ENCODE measurements at regions not wholly inside any gene's neighbourhood (a gene's known extent, or its start where the extent isn't known, plus 50 kb on each side); places are given as distances from the start of the nearest gene placed in this dataset.

DNA sequence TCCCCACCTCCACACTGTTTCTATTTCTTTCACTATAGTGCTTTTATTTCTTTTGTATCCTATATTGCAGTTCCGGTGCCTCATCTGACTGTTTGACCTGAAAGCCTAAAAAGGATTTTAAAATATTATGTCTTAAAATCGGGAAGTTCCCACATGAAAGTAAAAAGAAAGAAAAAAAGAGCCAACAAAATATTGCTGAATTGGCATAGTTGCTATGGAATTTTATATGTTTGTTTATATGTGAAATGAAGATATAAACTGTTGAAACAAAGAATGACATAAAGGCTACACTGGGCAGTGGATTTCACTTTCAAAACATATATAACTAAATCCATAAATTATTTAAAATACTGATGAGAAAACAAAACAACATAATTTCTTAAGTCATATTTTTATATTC is 1383.7 kb downstream of the C4orf33 start:
- DNase-seq = no peak
- Histone ChIP-seq H3K4me1 (ENCODE audit: insufficient read depth, low read length) (no peaks in the 10 kb centered on the region), H3K27me3 (ENCODE audit: insufficient read depth, low read length, poor library complexity, severe bottlenecking) (no peaks in the 10 kb centered on the region), H3K36me3 (ENCODE audit: insufficient read depth, low read length) (no peaks in the 10 kb centered on the region), H3K9me3 (ENCODE audit: low read length) (no peaks in the 10 kb centered on the region), H3K27ac (ENCODE audit: low read depth, low read length) (no peak overlapping the region), H3K4me3 (ENCODE audit: low read length) (no peak overlapping the region)
- no peaks in the 10 kb centered on the region for H3K27me3 Mint-ChIP-seq
- no peaks in the 10 kb centered on the region for H3K4me1 Mint-ChIP-seq
- ChIA-PET CTCF (no interaction called here), POLR2A (no interaction called here)
- no peaks in the 10 kb centered on the region for H3K36me3 Mint-ChIP-seq
- no peak overlapping the region for H3K4me3 Mint-ChIP-seq
- peaks cover 9 to 26% (median 15%) of the 10 kb centered on the region in 5 donors for H3K9me3 Mint-ChIP-seq
- no peak overlapping the region for H3K27ac Mint-ChIP-seq

DNA sequence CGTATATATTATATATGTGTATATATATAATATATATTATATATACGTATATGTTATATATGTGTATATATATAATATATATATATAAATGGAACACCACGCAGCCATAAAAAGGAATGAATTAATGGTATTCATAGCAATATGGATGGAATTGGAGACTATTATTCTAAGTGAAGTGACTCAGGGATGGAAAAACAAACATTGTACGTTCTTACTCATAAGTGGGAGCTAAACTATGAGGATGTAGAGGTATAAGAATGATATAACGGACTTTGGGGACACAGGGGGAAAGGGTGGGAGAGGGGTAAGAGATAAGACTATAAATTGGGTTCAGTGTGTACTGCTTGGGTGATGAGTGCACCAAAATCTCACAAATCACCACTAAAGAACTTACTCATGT is 1388.9 kb downstream of the C4orf33 start:
- peaks cover 5 to 19% (median 12%) of the 10 kb centered on the region in 5 donors for H3K9me3 Mint-ChIP-seq
- ChIA-PET CTCF (no interaction called here), POLR2A (no interaction called here)
- DNase-seq = no peak
- Histone ChIP-seq H3K27ac (ENCODE audit: low read depth, low read length) (no peak overlapping the region), H3K4me3 (ENCODE audit: low read length) (no peak overlapping the region), H3K27me3 (ENCODE audit: insufficient read depth, low read length, poor library complexity, severe bottlenecking) (no peaks in the 10 kb centered on the region), H3K36me3 (ENCODE audit: insufficient read depth, low read length) (no peaks in the 10 kb centered on the region), H3K9me3 (ENCODE audit: low read length) (no peaks in the 10 kb centered on the region), H3K4me1 (ENCODE audit: insufficient read depth, low read length) (no peaks in the 10 kb centered on the region)
- H3K4me1 Mint-ChIP-seq = no peaks in the 10 kb centered on the region
- no peaks in the 10 kb centered on the region for H3K36me3 Mint-ChIP-seq
- H3K4me3 Mint-ChIP-seq = no peak overlapping the region
- no peak overlapping the region for H3K27ac Mint-ChIP-seq
- no peaks in the 10 kb centered on the region for H3K27me3 Mint-ChIP-seq

DNA sequence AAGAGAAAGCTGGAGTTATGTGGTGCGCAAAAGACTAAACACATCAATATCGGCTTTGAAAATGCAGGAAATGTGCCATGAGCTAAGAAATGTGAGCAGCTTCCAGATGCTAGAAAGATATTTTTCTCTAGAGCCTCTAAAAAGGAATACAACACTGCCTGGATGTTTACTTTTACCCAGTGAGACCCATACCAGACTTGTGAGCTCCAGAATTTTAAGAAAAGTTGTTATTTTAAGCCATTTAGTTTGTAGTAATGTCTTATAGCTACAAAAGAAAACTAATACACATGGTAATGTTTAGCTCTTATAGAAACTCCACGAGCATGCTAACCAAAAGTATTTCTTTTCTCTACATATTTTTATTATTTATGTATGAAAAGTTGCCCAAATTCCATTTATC is 1389.4 kb downstream of the C4orf33 start:
- H3K4me3 ChIP-seq (ENCODE audit: low read length) = no peak overlapping the region
- H3K4me1 Mint-ChIP-seq = no peaks in the 10 kb centered on the region
- H3K36me3 ChIP-seq (ENCODE audit: insufficient read depth, low read length) = no peaks in the 10 kb centered on the region
- no peaks in the 10 kb centered on the region for H3K36me3 Mint-ChIP-seq
- H3K9me3 ChIP-seq (ENCODE audit: low read length) = no peaks in the 10 kb centered on the region
- H3K4me3 Mint-ChIP-seq = no peak overlapping the region
- H3K4me1 ChIP-seq (ENCODE audit: insufficient read depth, low read length) = no peaks in the 10 kb centered on the region
- no peak for DNase-seq
- no peak overlapping the region for H3K27ac ChIP-seq (ENCODE audit: low read depth, low read length)
- peaks cover 5 to 19% (median 11%) of the 10 kb centered on the region in 5 donors for H3K9me3 Mint-ChIP-seq
- ChIA-PET CTCF (no interaction called here), POLR2A (no interaction called here)
- H3K27me3 Mint-ChIP-seq = no peaks in the 10 kb centered on the region
- no peak overlapping the region for H3K27ac Mint-ChIP-seq
- no peaks in the 10 kb centered on the region for H3K27me3 ChIP-seq (ENCODE audit: insufficient read depth, low read length, poor library complexity, severe bottlenecking)

DNA sequence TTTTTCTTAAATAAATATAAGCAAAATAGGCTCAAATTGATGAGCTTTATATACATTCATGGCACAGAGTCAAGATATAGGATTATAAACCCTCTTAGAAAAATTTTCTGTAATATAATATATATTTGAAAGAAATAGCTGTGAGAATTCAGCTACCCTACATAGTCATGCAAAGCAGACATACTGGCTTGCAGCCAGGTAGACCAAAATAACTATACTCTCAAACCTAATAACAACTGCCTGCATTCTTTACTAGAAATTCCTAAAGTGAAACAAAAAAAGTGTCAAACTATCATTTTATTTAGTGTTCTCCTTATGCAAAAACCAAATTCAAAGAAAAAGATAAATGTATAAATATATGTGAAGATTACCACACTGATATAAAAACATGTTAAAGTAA is 1390.2 kb downstream of the C4orf33 start:
- ChIA-PET CTCF (no interaction called here), POLR2A (no interaction called here)
- Mint-ChIP-seq H3K27me3 (no peaks in the 10 kb centered on the region), H3K36me3 (no peaks in the 10 kb centered on the region), H3K4me1 (no peaks in the 10 kb centered on the region), H3K4me3 (no peak overlapping the region), H3K9me3 (peaks cover 5 to 19% (median 8%) of the 10 kb centered on the region in 5 donors), H3K27ac (no peak overlapping the region)
- Histone ChIP-seq H3K9me3 (ENCODE audit: low read length) (no peaks in the 10 kb centered on the region), H3K27me3 (ENCODE audit: insufficient read depth, low read length, poor library complexity, severe bottlenecking) (no peaks in the 10 kb centered on the region), H3K4me1 (ENCODE audit: insufficient read depth, low read length) (no peaks in the 10 kb centered on the region), H3K36me3 (ENCODE audit: insufficient read depth, low read length) (no peaks in the 10 kb centered on the region), H3K4me3 (ENCODE audit: low read length) (no peak overlapping the region), H3K27ac (ENCODE audit: low read depth, low read length) (no peak overlapping the region)
- no peak for DNase-seq

DNA sequence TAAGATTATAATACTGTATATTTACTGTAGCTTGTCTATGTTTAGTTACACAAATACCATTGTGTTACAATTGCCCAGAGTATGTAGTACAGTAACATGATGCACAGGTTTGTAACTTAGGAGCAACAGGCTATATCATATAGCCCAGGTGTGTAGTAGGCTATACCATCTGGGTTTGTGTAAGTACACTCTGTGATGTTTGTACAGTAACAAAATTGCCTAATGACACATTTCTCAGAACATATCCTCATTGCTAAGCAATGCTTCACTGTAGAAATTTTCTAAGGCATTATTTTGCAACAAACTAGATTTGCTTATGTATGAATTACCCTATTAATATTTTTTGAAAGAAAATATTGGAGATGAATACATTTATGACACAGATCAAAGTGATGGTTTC is 1390.9 kb downstream of the C4orf33 start:
- H3K9me3 Mint-ChIP-seq = peaks cover 3 to 23% (median 15%) of the 10 kb centered on the region in 5 donors
- no peak for DNase-seq
- H3K27ac ChIP-seq (ENCODE audit: low read depth, low read length) = no peak overlapping the region

DNA sequence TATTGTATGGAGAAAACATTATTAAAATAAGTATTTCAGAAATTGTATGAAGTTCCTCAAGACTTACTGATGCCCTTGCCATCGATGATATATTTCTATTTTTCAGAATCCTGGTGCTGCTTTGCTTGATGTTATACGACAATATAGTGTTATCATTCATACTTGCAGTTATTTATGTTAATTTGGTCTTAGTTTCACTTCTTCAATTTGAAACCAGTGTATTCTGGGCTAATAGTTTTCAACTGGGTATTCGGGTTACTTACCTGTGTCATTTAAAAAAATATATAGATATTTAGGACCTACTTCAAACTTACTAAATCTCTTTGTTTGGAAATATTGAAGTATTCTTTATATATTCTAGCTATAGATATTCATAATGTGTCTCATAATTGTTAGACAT is 1414.7 kb downstream of the C4orf33 start:
- H3K36me3 Mint-ChIP-seq = no peaks in the 10 kb centered on the region
- peaks cover 6 to 40% (median 12%) of the 10 kb centered on the region in 5 donors for H3K9me3 Mint-ChIP-seq
- ChIA-PET POLR2A (no interaction called here), CTCF (no interaction called here)
- no peaks in the 10 kb centered on the region for H3K4me1 Mint-ChIP-seq
- no peak for DNase-seq
- H3K27ac Mint-ChIP-seq = no peak overlapping the region
- Histone ChIP-seq H3K4me3 (ENCODE audit: low read length) (no peak overlapping the region), H3K36me3 (ENCODE audit: insufficient read depth, low read length) (no peaks in the 10 kb centered on the region), H3K27ac (ENCODE audit: low read depth, low read length) (no peak overlapping the region), H3K4me1 (ENCODE audit: insufficient read depth, low read length) (no peaks in the 10 kb centered on the region), H3K9me3 (ENCODE audit: low read length) (no peaks in the 10 kb centered on the region), H3K27me3 (ENCODE audit: insufficient read depth, low read length, poor library complexity, severe bottlenecking) (no peaks in the 10 kb centered on the region)
- no peaks in the 10 kb centered on the region for H3K27me3 Mint-ChIP-seq
- no peak overlapping the region for H3K4me3 Mint-ChIP-seq

More for the DNA sequence above, 1390.9 kb downstream of the C4orf33 start:
- ChIA-PET POLR2A (no interaction called here), CTCF (no interaction called here)
- no peaks in the 10 kb centered on the region for H3K9me3 ChIP-seq (ENCODE audit: low read length)
- Mint-ChIP-seq H3K27ac (no peak overlapping the region), H3K4me3 (no peak overlapping the region), H3K36me3 (no peaks in the 10 kb centered on the region), H3K27me3 (no peaks in the 10 kb centered on the region), H3K4me1 (no peaks in the 10 kb centered on the region)
- no peaks in the 10 kb centered on the region for H3K4me1 ChIP-seq (ENCODE audit: insufficient read depth, low read length)
- H3K4me3 ChIP-seq (ENCODE audit: low read length) = no peak overlapping the region
- H3K27me3 ChIP-seq (ENCODE audit: insufficient read depth, low read length, poor library complexity, severe bottlenecking) = no peaks in the 10 kb centered on the region
- no peaks in the 10 kb centered on the region for H3K36me3 ChIP-seq (ENCODE audit: insufficient read depth, low read length)

DNA sequence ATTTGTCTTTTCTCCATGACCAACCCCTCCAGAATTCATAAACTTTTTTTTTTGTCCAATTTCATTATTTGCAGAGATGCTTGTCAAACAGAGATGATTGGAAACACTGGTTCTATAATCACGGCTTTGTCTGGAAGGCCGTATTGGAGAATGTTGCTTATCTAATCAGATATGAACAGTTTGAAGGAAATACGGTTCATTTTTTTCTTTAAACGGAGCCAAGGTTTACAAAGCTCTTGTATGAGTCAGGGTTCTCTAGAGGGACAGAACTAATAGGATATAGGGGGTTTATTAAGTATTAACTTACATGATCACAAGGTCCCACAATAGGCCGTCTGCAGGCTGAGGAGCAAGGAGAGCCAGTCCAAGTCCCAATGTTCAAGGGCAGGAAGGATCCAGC is 1415.8 kb downstream of the C4orf33 start:
- Mint-ChIP-seq H3K4me1 (no peaks in the 10 kb centered on the region), H3K27ac (no peak overlapping the region), H3K4me3 (no peak overlapping the region), H3K27me3 (no peaks in the 10 kb centered on the region), H3K36me3 (no peaks in the 10 kb centered on the region), H3K9me3 (peaks cover 6 to 47% (median 12%) of the 10 kb centered on the region in 5 donors)
- H3K36me3 ChIP-seq (ENCODE audit: insufficient read depth, low read length) = no peaks in the 10 kb centered on the region
- H3K9me3 ChIP-seq (ENCODE audit: low read length) = no peaks in the 10 kb centered on the region
- H3K27me3 ChIP-seq (ENCODE audit: insufficient read depth, low read length, poor library complexity, severe bottlenecking) = no peaks in the 10 kb centered on the region
- H3K4me3 ChIP-seq (ENCODE audit: low read length) = no peak overlapping the region
- ChIA-PET POLR2A (no interaction called here), CTCF (no interaction called here)
- H3K4me1 ChIP-seq (ENCODE audit: insufficient read depth, low read length) = no peaks in the 10 kb centered on the region
- H3K27ac ChIP-seq (ENCODE audit: low read depth, low read length) = no peak overlapping the region
- DNase-seq = no peak

DNA sequence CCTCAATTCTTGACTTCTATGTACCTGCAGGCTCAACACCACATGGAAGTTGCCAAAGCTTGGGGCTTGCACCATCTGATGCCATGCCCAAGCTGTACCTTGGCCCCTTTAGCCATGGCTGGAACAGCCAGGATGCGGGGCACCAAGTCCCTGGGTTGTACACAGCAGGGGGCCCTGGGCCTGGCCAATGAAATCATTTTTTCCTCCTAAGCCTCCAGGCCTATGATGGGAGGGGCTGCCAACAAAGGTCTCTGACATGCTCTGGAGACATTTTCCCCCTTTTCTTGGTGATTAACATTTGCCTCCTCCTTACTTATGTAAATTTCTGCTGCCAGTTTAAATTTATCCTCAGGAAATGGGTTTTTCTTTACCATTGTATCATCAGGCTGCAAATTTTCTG is 1428.1 kb downstream of the C4orf33 start:
- Mint-ChIP-seq H3K9me3 (peaks cover 1 to 31% (median 8%) of the 10 kb centered on the region in 5 donors), H3K27ac (no peak overlapping the region), H3K4me3 (no peak overlapping the region), H3K36me3 (no peaks in the 10 kb centered on the region), H3K27me3 (no peaks in the 10 kb centered on the region), H3K4me1 (no peaks in the 10 kb centered on the region)
- H3K9me3 ChIP-seq (ENCODE audit: low read length) = no peaks in the 10 kb centered on the region
- POLR2A ChIA-PET = no interaction called here
- H3K27ac ChIP-seq (ENCODE audit: low read depth, low read length) = no peak overlapping the region
- no peak overlapping the region for H3K4me3 ChIP-seq (ENCODE audit: low read length)
- H3K4me1 ChIP-seq (ENCODE audit: insufficient read depth, low read length) = no peaks in the 10 kb centered on the region
- CTCF ChIA-PET = no interaction called here
- no peaks in the 10 kb centered on the region for H3K27me3 ChIP-seq (ENCODE audit: insufficient read depth, low read length, poor library complexity, severe bottlenecking)
- no peak for DNase-seq
- no peaks in the 10 kb centered on the region for H3K36me3 ChIP-seq (ENCODE audit: insufficient read depth, low read length)

DNA sequence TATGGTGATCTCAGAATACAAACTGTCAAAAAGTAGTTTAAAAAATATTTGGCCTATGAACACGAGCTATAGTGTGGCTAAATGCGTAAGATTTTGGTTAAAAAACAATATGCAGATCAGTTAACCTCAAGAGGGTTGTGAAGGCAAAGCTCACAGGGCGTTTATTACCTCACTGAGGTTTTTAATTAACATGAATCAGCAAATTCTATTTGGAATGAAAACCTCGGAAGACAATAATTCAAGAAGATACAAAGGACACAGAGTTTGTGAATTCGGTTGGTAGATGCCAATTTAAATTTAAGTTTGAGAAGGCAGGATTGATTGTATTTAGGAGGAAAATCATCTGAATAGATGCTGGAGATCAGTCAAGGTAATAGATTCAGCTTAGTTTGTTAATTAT is 1434.6 kb downstream of the C4orf33 start:
- CTCF ChIA-PET = no interaction called here
- Mint-ChIP-seq H3K9me3 (peaks cover 1 to 36% (median 5%) of the 10 kb centered on the region in 5 donors), H3K27me3 (no peaks in the 10 kb centered on the region), H3K4me3 (no peak overlapping the region), H3K36me3 (no peaks in the 10 kb centered on the region), H3K4me1 (no peaks in the 10 kb centered on the region), H3K27ac (no peak overlapping the region)
- Histone ChIP-seq H3K4me1 (ENCODE audit: insufficient read depth, low read length) (no peaks in the 10 kb centered on the region), H3K27ac (ENCODE audit: low read depth, low read length) (no peak overlapping the region), H3K27me3 (ENCODE audit: insufficient read depth, low read length, poor library complexity, severe bottlenecking) (no peaks in the 10 kb centered on the region), H3K4me3 (ENCODE audit: low read length) (no peak overlapping the region), H3K36me3 (ENCODE audit: insufficient read depth, low read length) (no peaks in the 10 kb centered on the region), H3K9me3 (ENCODE audit: low read length) (no peaks in the 10 kb centered on the region)
- no peak for DNase-seq
- POLR2A ChIA-PET = no interaction called here

All from CD8-positive, alpha-beta memory T cell (primary cell).